Fibroblast of lung (primary cell): ENCODE measurements at regions not wholly inside any gene's neighbourhood (a gene's known extent, or its start where the extent isn't known, plus 50 kb on each side); places are given as distances from the start of the nearest gene placed in this dataset.

Source experiments
- EZH2 ChIP-seq: IDR thresholded peaks from 2 replicates; pipeline ENCODE4 v1.5.1; 2012; ENCODE audit warnings: low read length, control low read depth, mild to moderate bottlenecking; ENCODE audit errors: missing control alignments
- TF ChIP-seq, protein P1 (sequence below), 2 donors: IDR thresholded peaks in 1 of 2; conservative IDR thresholded peaks in 1 of 2; 1 replicate in 1 of 2; 2 replicates in 1 of 2; pipeline ENCODE4 v1.5.1; 2011 to 2012; ENCODE audit warnings: low read length in 2 of 2, control low read depth in 1 of 2, inconsistent platforms in 1 of 2, low read depth in 1 of 2, mild to moderate bottlenecking in 1 of 2

DNA sequence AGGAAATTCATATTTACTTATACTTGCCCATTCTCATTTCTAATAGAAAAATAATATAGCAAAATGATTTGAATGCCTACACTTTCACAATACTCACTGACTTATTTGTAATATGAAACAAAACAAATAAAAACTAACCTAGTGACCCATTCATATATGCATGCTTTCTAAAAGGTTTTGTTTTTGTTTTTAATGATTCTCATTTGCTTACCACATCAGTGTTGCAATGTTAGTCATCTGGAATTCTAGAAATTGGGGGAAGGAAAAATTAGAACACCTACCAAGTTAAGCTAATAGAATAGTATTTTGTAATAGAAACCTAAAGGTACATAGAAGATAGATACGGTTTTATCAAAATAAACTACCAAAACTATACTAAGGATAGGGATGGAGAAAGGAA is 214.1 kb upstream of the CNTN6 start:
- TF ChIP-seq, protein P1, sequence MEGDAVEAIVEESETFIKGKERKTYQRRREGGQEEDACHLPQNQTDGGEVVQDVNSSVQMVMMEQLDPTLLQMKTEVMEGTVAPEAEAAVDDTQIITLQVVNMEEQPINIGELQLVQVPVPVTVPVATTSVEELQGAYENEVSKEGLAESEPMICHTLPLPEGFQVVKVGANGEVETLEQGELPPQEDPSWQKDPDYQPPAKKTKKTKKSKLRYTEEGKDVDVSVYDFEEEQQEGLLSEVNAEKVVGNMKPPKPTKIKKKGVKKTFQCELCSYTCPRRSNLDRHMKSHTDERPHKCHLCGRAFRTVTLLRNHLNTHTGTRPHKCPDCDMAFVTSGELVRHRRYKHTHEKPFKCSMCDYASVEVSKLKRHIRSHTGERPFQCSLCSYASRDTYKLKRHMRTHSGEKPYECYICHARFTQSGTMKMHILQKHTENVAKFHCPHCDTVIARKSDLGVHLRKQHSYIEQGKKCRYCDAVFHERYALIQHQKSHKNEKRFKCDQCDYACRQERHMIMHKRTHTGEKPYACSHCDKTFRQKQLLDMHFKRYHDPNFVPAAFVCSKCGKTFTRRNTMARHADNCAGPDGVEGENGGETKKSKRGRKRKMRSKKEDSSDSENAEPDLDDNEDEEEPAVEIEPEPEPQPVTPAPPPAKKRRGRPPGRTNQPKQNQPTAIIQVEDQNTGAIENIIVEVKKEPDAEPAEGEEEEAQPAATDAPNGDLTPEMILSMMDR (conservative IDR thresholded peaks at IDR 0.05 in 1 of 2, IDR thresholded peaks at IDR 0.05 in 1 of 2; ENCODE audit: low read depth in 1 of 2, low read length in 2 of 2): no peak
- TF ChIP-seq EZH2: no peak
